Activated CD4-positive, alpha-beta memory T cell treated with anti-CD3 and anti-CD28 coated beads, Interleukin-2, amount 10 ng/mL, durations not matched to agents 7 days and 5 days (primary cell): ENCODE measurements at regions not wholly inside any gene's neighbourhood (a gene's known extent, or its start where the extent isn't known, plus 50 kb on each side); places are given as distances from the start of the nearest gene placed in this dataset.
"Not testable (repeated sequence)": the region's sequence is repeated elsewhere in the genome, so short reads cannot be mapped to it uniquely, and the experiment has no call there.

Experiments
- CTCF ChIA-PET: fragments of 350-600 bp; sonication (Branson Sonifier 250); formaldehyde crosslinking; loops from one replicate; lab custom pipeline; 2021; ENCODE audit warnings: antibody characterized with exemption, inconsistent platforms; lab: Charles Lee
- POLR2A ChIA-PET: fragments of 350-600 bp; sonication (Branson Sonifier 250); formaldehyde crosslinking; loops from one replicate; lab custom pipeline; 2021; ENCODE audit warnings: antibody characterized with exemption; lab: Charles Lee
- DNase-seq: peaks from one replicate; pipeline ENCODE4 v3.0.0-alpha.2; 2020
- H3K27ac Mint-ChIP-seq: one replicate; pipeline ENCODE4 v1.8.0; 2021; ENCODE audit warnings: mild to moderate bottlenecking, mixed read lengths
- H3K27me3 Mint-ChIP-seq: one replicate; pipeline ENCODE4 v1.8.0; 2021; ENCODE audit warnings: mixed read lengths
- H3K36me3 Mint-ChIP-seq: one replicate; pipeline ENCODE4 v1.8.0; 2021; ENCODE audit warnings: low read depth, mixed read lengths
- H3K4me1 Mint-ChIP-seq: one replicate; pipeline ENCODE4 v1.8.0; 2021; ENCODE audit warnings: mixed read lengths
- H3K4me3 Mint-ChIP-seq: one replicate; pipeline ENCODE4 v1.8.0; 2021; ENCODE audit warnings: mild to moderate bottlenecking, mixed read lengths
- H3K9me3 Mint-ChIP-seq: one replicate; pipeline ENCODE4 v1.8.0; 2021; ENCODE audit warnings: mixed read lengths

DNA sequence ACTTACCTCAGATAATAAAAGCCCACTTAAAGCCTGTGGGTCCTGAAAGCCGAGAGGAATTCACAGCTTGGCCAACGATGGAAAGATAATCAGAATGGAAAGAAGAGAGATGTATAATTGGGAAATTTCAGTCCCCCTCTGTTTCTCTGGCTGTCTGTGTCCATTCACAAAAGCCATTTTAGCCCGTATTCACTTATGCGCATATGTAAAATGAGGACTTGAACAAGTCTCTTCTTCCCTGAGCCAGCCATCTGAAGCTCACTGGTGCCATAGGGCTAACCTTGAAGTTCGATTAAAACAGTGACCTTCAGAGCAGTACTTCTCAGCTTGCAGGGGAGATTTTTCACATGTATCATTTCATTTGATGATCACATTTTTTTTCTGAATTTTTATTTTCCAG lies 527.2 kb downstream of the GRIN2A start:
- no peaks in the 10 kb centered on the region for H3K27me3 Mint-ChIP-seq
- no peaks in the 10 kb centered on the region for H3K36me3 Mint-ChIP-seq
- no peak overlapping the region for H3K27ac Mint-ChIP-seq
- POLR2A ChIA-PET = no interaction called here
- CTCF ChIA-PET = no interaction called here
- H3K9me3 Mint-ChIP-seq = peaks cover 5% of the 10 kb centered on the region
- no peaks in the 10 kb centered on the region for H3K4me1 Mint-ChIP-seq
- H3K4me3 Mint-ChIP-seq = no peak overlapping the region
- DNase-seq = no peak

DNA sequence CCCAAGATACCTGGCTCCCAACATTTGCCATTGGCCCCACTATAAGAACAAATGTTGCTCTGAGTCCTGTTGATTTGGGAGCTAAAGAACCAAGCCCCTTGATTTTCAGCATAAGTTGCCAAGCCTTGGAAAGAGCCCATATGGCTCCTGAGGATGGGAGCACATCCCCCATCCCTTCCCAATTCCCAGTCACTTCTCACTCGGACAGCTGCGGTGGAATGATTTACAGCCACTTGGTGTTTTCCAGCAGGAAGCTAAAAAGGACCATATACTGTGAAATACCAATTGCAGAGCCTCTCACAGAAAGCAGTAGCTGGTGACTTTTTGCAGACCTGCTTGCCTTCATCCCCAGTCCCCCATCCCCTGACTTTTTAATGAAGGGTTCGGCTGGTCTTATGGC lies 524.6 kb downstream of the GRIN2A start:
- Mint-ChIP-seq H3K4me3 (no peak overlapping the region), H3K9me3 (peaks cover 2% of the 10 kb centered on the region), H3K27ac (no peak overlapping the region), H3K4me1 (no peaks in the 10 kb centered on the region), H3K36me3 (no peaks in the 10 kb centered on the region), H3K27me3 (no peaks in the 10 kb centered on the region)
- ChIA-PET CTCF (no interaction called here), POLR2A (no interaction called here)
- DNase-seq = no peak

DNA sequence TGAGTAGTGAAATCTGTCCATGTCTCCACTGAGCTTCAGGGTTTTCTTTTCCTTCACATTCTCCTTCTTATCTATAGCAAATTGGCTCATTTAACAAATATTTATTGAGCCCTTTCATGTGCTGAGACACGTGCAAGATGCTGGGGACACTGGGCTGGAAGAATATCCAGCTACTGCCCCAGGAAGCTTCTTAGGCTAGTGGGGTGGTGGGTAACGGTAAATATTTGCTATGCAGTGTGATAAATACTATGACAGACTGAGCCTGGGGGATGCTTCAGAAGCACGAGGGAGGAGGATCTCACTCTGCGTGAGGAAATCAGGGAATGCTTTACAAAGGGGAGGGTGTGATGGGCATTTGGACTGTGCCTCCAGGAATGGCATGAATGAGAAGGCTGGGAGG lies 524.1 kb downstream of the GRIN2A start:
- no peaks in the 10 kb centered on the region for H3K36me3 Mint-ChIP-seq
- H3K4me1 Mint-ChIP-seq = no peaks in the 10 kb centered on the region
- no peak overlapping the region for H3K27ac Mint-ChIP-seq
- POLR2A ChIA-PET = no interaction called here
- CTCF ChIA-PET = no interaction called here
- no peak for DNase-seq
- peaks cover 2% of the 10 kb centered on the region for H3K9me3 Mint-ChIP-seq
- H3K4me3 Mint-ChIP-seq = no peak overlapping the region
- H3K27me3 Mint-ChIP-seq = no peaks in the 10 kb centered on the region

DNA sequence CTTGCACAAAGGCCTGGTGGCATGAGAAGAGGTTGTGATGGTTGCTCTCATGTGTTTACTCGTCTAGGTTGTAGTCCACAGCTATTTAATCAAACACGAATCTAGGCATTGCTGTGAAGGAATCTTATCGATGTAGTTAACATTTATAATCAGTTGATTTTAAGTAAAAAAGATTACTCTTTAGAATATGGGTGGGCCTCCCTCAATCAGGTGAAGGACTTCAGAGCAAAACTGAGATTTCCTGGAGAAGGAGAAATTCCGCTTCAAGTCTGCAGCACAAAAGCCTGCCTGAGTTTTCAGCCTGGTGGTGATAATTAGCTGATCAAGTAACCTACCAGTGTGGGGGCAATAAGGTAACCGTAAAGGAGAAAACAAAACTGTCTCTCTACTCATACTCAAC lies 523.6 kb downstream of the GRIN2A start:
- no peaks in the 10 kb centered on the region for H3K27me3 Mint-ChIP-seq
- H3K9me3 Mint-ChIP-seq = peaks cover 5% of the 10 kb centered on the region
- POLR2A ChIA-PET = no interaction called here
- H3K36me3 Mint-ChIP-seq = no peaks in the 10 kb centered on the region
- H3K4me3 Mint-ChIP-seq = no peak overlapping the region
- no peak overlapping the region for H3K27ac Mint-ChIP-seq
- CTCF ChIA-PET = no interaction called here
- no peaks in the 10 kb centered on the region for H3K4me1 Mint-ChIP-seq
- no peak for DNase-seq

DNA sequence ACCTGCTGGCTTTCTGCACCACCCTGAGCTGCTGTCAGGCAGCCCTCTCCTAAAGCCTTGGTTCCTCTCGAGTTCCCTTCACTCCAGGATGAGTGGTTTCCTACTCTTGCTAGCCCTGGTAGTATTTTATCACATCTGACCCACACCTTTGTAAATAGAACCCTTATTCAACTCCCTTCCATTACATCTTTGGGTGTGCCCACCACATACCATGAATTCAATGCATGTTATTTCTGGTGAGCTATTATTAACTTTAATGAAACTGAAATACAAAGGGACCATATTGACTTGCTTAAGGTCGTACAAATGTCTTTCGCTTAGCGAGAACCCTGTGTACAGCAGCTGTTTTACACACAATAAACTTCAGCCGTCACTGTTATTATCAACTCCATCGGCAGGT lies 521.3 kb downstream of the GRIN2A start:
- H3K4me3 Mint-ChIP-seq = no peak overlapping the region
- no peak for DNase-seq
- H3K36me3 Mint-ChIP-seq = no peaks in the 10 kb centered on the region
- H3K27ac Mint-ChIP-seq = no peak overlapping the region
- ChIA-PET POLR2A (no interaction called here), CTCF (no interaction called here)
- no peaks in the 10 kb centered on the region for H3K4me1 Mint-ChIP-seq
- H3K9me3 Mint-ChIP-seq = peaks cover 11% of the 10 kb centered on the region
- no peaks in the 10 kb centered on the region for H3K27me3 Mint-ChIP-seq

DNA sequence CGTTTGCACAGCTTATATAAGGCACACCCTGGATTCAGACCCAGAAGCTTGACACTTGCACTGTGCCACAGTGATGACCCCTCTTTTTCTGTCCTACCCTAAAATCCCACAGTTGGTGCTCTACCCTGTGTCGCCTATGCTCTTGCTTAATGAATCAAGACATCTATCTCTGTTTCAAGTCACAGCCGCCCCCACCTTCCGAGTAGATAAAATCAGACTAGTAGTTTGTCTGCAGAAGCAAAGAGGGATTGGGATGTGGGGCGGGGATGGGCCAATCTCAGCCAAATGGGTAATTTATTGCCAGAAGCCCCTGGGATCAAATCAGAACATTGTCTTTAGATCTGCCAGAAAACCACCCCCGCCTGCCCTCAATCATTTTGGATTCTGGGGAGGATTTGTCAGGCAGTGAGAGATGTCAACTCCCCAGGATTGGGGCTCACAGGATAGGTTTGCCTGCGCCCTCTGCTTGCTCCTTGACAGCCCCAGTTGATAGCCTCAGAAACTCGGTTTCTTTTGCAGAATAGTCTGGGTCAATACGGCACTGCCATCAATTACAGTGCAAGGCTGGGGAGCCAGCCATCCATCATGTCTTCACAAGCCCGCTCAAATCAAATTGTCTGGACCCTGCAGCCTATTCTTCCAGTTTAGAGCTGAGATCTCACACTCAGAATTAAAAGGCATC lies 520.8 kb downstream of the GRIN2A start:
- CTCF ChIA-PET = no interaction called here
- Mint-ChIP-seq H3K36me3 (no peaks in the 10 kb centered on the region), H3K9me3 (peaks cover 12% of the 10 kb centered on the region), H3K27ac (no peak overlapping the region), H3K4me3 (no peak overlapping the region), H3K4me1 (no peaks in the 10 kb centered on the region), H3K27me3 (no peaks in the 10 kb centered on the region)
- DNase-seq = no peak
- POLR2A ChIA-PET = no interaction called here

DNA sequence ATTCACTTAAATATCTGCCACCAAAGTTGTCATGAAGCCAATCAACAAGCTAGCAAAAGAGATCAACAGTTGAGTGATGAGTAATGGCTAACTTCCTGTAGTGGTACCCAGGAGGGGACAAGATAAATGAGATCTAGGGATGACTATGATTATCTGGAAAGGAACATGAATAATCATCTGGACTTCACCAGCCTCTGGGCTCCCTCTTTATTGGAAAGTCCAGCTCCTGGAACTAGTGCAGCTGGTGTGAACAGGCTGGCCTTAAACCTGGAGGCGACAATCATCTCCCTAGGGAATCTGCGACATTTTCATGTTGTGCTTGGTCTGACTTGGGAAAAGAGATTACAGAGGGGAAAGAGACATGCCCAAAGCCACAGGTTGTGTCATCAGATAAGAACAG lies 518.6 kb downstream of the GRIN2A start:
- Mint-ChIP-seq H3K27ac (no peak overlapping the region), H3K27me3 (no peaks in the 10 kb centered on the region), H3K36me3 (no peaks in the 10 kb centered on the region), H3K9me3 (peaks cover 12% of the 10 kb centered on the region), H3K4me3 (no peak overlapping the region), H3K4me1 (no peaks in the 10 kb centered on the region)
- POLR2A ChIA-PET = no interaction called here
- CTCF ChIA-PET = no interaction called here
- DNase-seq = no peak

DNA sequence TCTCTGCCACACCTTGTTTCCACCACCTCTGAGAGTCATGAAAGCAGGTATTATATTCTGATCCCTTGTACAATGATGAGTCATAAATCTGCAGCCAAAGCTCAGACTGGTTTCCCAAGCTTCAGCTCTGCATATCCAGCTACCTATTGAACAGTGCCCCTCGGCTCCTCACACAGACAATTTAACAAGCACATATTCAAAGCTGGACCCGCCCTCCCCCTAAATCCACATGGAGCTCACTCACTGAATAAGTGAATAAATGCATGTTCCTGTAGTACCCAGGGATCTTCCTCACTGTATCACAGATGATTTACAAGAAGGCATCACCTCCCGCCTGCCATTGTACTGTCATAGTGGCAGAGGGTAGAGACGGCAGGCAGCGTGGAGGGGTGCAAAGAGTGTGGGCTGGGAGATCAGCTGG lies 516.4 kb downstream of the GRIN2A start:
- no peaks in the 10 kb centered on the region for H3K4me1 Mint-ChIP-seq
- no peaks in the 10 kb centered on the region for H3K27me3 Mint-ChIP-seq
- H3K27ac Mint-ChIP-seq = no peak overlapping the region
- CTCF ChIA-PET = no interaction called here
- no peaks in the 10 kb centered on the region for H3K36me3 Mint-ChIP-seq
- H3K9me3 Mint-ChIP-seq = peaks cover 12% of the 10 kb centered on the region
- H3K4me3 Mint-ChIP-seq = no peak overlapping the region
- POLR2A ChIA-PET = interaction anchor here (0.5 kb wide), 1 partner anchor 1048 kb away, joined by 3 read pairs; no protein-coding TSS in a partner anchor
- DNase-seq = no peak

DNA sequence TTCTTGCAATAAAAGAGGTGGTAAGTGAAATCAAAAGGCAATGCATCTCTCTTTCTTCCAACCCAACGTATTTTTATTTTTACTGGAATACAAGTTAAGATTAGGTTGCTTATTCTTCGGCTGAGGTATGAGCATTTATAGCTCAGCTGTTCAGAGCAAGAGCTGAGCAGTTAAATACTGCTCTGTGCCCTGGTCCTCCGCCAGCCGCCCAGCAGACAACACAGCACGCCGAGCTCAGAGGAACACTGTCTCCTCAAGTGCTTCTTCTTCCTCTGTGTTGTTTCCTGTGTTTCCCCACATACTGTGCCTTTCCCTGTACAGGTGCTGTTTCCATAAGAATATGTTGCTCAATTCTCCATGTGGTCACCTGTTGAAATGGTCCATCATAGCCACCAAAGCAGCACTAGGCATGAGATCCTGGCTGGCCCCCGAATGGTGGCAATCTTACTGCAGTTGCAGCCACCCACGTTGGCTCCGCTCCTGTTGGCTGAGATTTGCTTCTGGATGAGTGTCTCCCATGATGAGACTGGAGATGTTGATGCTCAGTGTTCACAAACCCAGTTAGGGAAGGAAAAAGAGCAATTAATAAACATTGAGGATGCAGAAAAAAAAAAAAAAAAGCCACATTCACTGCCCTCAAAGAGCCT lies 515.3 kb downstream of the GRIN2A start:
- Mint-ChIP-seq H3K9me3 (peaks cover 12% of the 10 kb centered on the region), H3K4me3 (no peak overlapping the region), H3K36me3 (no peaks in the 10 kb centered on the region), H3K4me1 (no peaks in the 10 kb centered on the region), H3K27me3 (no peaks in the 10 kb centered on the region), H3K27ac (no peak overlapping the region)
- CTCF ChIA-PET = no interaction called here
- POLR2A ChIA-PET = no interaction called here
- DNase-seq = no peak

DNA sequence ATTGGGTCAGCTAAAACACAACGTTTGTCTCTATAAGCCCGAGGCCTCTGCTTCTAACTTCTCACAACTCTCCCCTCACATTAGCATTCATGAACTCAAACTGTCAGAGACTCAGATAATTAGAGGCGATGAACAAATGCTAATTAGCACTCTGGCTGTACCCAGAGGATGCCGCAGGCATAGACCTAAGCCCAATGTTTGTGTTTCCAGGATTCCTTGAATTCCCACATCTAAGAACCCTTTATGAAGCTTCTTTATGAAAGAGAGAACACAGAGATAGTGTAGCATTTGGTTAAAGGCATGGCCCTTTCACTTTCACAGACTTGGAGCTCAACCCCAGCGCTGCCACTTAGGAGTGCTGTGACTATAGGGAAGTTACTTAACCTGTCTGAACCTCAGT lies 512.2 kb downstream of the GRIN2A start:
- H3K4me1 Mint-ChIP-seq = no peaks in the 10 kb centered on the region
- H3K36me3 Mint-ChIP-seq = no peaks in the 10 kb centered on the region
- ChIA-PET CTCF (no interaction called here), POLR2A (no interaction called here)
- peaks cover 6% of the 10 kb centered on the region for H3K9me3 Mint-ChIP-seq
- no peaks in the 10 kb centered on the region for H3K27me3 Mint-ChIP-seq
- no peak for DNase-seq
- no peak overlapping the region for H3K27ac Mint-ChIP-seq
- no peak overlapping the region for H3K4me3 Mint-ChIP-seq

DNA sequence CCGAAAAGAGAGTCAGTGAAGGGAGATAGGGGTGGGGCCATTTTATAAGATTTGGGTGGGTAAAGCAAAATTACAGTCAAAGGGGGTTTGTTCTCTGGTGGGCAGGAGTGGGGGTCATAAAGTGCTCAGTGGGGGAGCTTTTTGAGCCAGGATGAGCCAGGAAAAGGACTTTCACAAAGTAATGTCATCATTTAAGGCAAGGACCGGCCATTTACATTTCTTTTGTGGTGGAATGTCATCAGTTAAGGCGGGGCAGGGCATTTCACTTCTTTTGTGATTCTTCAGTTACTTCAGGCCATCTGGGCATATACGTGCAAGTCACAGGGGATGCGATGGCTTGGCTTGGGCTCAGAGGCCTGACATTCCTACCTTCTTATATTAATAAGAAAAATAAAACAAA lies 511.6 kb downstream of the GRIN2A start:
- H3K36me3 Mint-ChIP-seq, CTCF ChIA-PET, H3K27ac Mint-ChIP-seq, DNase-seq, H3K27me3 Mint-ChIP-seq, POLR2A ChIA-PET, H3K4me3 Mint-ChIP-seq, H3K4me1 Mint-ChIP-seq, H3K9me3 Mint-ChIP-seq: not testable (repeated sequence)

DNA sequence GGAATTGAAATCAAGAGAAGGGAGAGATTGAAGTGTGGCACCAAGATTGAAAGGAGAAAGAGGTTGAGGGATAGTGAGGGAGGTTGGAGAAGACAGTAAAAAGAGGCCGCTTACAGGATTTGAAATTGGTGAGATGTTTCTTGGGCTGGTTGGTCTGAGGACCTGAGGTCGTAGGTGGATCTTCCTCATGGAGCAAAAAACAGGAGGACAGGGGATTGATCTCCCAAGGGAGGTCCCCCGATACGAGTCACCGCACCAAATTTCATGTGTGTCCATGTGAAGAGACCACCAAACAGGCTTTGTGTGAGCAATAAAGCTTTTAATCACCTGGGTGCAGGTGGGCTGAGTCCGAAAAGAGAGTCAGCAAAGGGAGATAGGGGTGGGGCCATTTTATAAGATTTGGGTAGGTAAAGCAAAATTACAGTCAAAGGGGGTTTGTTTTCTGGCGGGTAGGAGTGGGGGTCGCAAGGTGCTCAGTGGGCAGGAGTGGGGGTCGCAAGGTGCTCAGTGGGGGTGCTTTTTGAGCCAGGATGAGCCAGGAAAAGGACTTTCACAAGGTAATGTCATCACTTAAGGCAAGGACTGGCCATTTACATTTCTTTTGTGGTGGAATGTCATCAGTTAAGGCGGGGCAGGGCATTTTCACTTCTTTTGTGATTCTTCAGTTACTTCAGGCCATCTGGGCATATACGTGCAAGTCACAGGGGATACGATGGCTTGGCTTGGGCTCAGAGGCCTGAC lies 505.5 kb downstream of the GRIN2A start:
- H3K27me3 Mint-ChIP-seq, H3K36me3 Mint-ChIP-seq, H3K27ac Mint-ChIP-seq, POLR2A ChIA-PET, H3K9me3 Mint-ChIP-seq, CTCF ChIA-PET, H3K4me1 Mint-ChIP-seq, DNase-seq, H3K4me3 Mint-ChIP-seq: not testable (repeated sequence)

DNA sequence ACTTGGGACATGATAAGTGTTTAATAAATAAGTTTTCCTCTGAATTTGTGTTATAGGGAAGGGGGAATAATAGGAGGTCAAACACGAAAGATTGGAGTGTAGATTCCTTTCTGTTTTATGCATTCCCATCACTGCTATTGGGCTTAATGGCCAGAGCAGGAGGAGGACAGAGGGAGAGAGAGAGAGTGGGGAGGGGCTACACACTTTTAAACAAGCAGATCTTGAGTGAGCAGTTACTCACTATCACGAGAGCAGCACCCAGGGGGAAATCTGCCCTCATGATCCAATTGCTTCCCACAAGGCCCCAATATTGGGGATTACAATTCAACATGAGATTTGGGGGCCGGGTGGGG lies 505.0 kb downstream of the GRIN2A start:
- no peaks in the 10 kb centered on the region for H3K36me3 Mint-ChIP-seq
- H3K4me3 Mint-ChIP-seq = no peak overlapping the region
- no peaks in the 10 kb centered on the region for H3K9me3 Mint-ChIP-seq
- no peak for DNase-seq
- POLR2A ChIA-PET = no interaction called here
- CTCF ChIA-PET = no interaction called here
- no peaks in the 10 kb centered on the region for H3K27me3 Mint-ChIP-seq
- no peak overlapping the region for H3K27ac Mint-ChIP-seq
- no peaks in the 10 kb centered on the region for H3K4me1 Mint-ChIP-seq
